ENCODE measurements at regions not wholly inside any gene's neighbourhood (a gene's known extent, or its start where the extent isn't known, plus 50 kb on each side); places are given as distances from the start of the nearest gene placed in this dataset.
A peak's percentile ranks its signal among the peaks of the same experiment; 100 is the strongest.

- Histone ChIP-seq H3K4me1 (ENCODE audit: insufficient read depth, low read length) (no peaks in the 10 kb centered on the region), H3K4me3 (ENCODE audit: low read length) (no peak overlapping the region), H3K27me3 (ENCODE audit: insufficient read depth, low read length, poor library complexity, severe bottlenecking) (no peaks in the 10 kb centered on the region), H3K36me3 (ENCODE audit: insufficient read depth, low read length) (no peaks in the 10 kb centered on the region), H3K27ac (ENCODE audit: low read depth, low read length) (no peak overlapping the region), H3K9me3 (ENCODE audit: low read length) (no peaks in the 10 kb centered on the region)
- Mint-ChIP-seq H3K27me3 (no peaks in the 10 kb centered on the region), H3K4me1 (no peaks in the 10 kb centered on the region), H3K36me3 (no peaks in the 10 kb centered on the region), H3K4me3 (no peak overlapping the region), H3K27ac (no peak overlapping the region), H3K9me3 (peaks cover 0 to 12% (median 0%) of the 10 kb centered on the region in 5 donors)
- ChIA-PET CTCF (no interaction called here), POLR2A (no interaction called here)
- no peak for DNase-seq
Observed at GRCh38 chr4:127141856-127142255, 490.9 kb upstream of the INTU start.

- peaks cover 0 to 2% of the 10 kb centered on the region in 2 donors for H3K27me3 Mint-ChIP-seq
- ChIA-PET POLR2A (no interaction called here), CTCF (no interaction called here)
- H3K36me3 ChIP-seq (ENCODE audit: insufficient read depth, low read length), result no peaks in the 10 kb centered on the region
- H3K36me3 Mint-ChIP-seq, result no peaks in the 10 kb centered on the region
- peaks cover 0 to 6% (median 0%) of the 10 kb centered on the region in 5 donors for H3K9me3 Mint-ChIP-seq
- H3K27ac ChIP-seq (ENCODE audit: low read depth, low read length), result no peak overlapping the region
- no peaks in the 10 kb centered on the region for H3K27me3 ChIP-seq (ENCODE audit: insufficient read depth, low read length, poor library complexity, severe bottlenecking)
- H3K4me1 Mint-ChIP-seq, result no peaks in the 10 kb centered on the region
- H3K4me3 ChIP-seq (ENCODE audit: low read length), result no peak overlapping the region
- no peaks in the 10 kb centered on the region for H3K4me1 ChIP-seq (ENCODE audit: insufficient read depth, low read length)
- H3K4me3 Mint-ChIP-seq, result no peak overlapping the region
- no peak overlapping the region for H3K27ac Mint-ChIP-seq
- no peaks in the 10 kb centered on the region for H3K9me3 ChIP-seq (ENCODE audit: low read length)
- DNase-seq, result no peak
Observed at GRCh38 chr4:127143460-127144195, 489.1 kb upstream of the INTU start.

DNA sequence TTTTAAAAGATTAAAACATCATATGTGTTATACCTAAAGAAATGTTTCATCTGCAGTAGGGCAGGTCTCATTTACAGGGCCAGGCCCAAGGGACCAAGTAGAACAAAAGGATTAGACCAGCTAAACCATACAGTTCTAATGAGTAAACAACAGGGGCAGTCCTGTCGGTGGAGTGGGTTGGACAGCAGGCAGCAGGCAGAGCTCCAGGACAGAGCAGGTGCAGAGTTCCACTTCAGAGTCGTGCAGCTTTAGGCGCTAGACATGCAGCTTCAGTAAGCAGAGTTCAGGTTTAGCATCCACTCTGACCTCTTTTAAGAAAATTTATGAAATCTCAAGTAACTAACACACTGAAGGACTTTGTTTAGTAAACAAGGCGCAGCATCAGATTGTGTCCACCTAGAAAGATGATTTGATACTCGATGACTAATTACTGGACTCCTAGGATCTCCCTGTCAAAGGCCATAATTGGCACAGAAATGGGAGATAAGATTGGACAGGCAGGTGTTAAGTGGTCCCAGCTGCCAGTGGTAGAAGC is 487.7 kb upstream of the INTU start:
- peaks cover 0 to 2% of the 10 kb centered on the region in 2 donors for H3K27me3 Mint-ChIP-seq
- no peaks in the 10 kb centered on the region for H3K4me1 Mint-ChIP-seq
- H3K27ac Mint-ChIP-seq, result peak overlapping the region in 1 of 8 donors; percentile 9
- Histone ChIP-seq H3K4me3 (ENCODE audit: low read length) (no peak overlapping the region), H3K9me3 (ENCODE audit: low read length) (no peaks in the 10 kb centered on the region), H3K36me3 (ENCODE audit: insufficient read depth, low read length) (no peaks in the 10 kb centered on the region), H3K4me1 (ENCODE audit: insufficient read depth, low read length) (no peaks in the 10 kb centered on the region), H3K27me3 (ENCODE audit: insufficient read depth, low read length, poor library complexity, severe bottlenecking) (no peaks in the 10 kb centered on the region), H3K27ac (ENCODE audit: low read depth, low read length) (no peak overlapping the region)
- ChIA-PET CTCF (no interaction called here), POLR2A (no interaction called here)
- H3K4me3 Mint-ChIP-seq, result no peak overlapping the region
- peaks cover 0 to 9% (median 0%) of the 10 kb centered on the region in 5 donors for H3K9me3 Mint-ChIP-seq
- H3K36me3 Mint-ChIP-seq, result no peaks in the 10 kb centered on the region
- DNase-seq, result no peak

DNA sequence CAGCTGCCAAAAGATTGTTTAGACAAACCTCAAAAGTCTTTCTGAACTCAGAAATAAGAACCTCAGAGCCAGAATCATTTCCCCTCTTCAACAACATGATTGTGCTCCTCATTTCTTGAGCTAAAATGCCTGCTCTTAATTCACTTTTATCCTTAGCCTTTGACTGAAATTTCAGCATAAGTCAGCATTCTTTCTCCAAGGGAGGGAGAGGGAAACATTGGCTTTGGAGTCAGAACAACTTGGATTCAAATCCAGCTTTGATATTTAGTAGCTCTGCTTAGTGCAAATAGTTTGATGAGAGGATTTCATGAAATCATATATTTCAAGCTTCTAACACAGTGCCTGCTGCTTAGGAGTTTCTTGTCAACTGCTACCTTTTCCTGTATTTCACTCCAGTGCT is 484.6 kb upstream of the INTU start:
- H3K4me1 Mint-ChIP-seq, result no peaks in the 10 kb centered on the region
- H3K4me1 ChIP-seq (ENCODE audit: insufficient read depth, low read length), result no peaks in the 10 kb centered on the region
- H3K36me3 ChIP-seq (ENCODE audit: insufficient read depth, low read length), result no peaks in the 10 kb centered on the region
- no peaks in the 10 kb centered on the region for H3K27me3 ChIP-seq (ENCODE audit: insufficient read depth, low read length, poor library complexity, severe bottlenecking)
- no peaks in the 10 kb centered on the region for H3K9me3 ChIP-seq (ENCODE audit: low read length)
- H3K9me3 Mint-ChIP-seq, result peaks cover 0 to 10% (median 8%) of the 10 kb centered on the region in 5 donors
- no peak overlapping the region for H3K27ac ChIP-seq (ENCODE audit: low read depth, low read length)
- H3K27ac Mint-ChIP-seq, result no peak overlapping the region
- no peak overlapping the region for H3K4me3 ChIP-seq (ENCODE audit: low read length)
- no peak for DNase-seq
- no peak overlapping the region for H3K4me3 Mint-ChIP-seq
- ChIA-PET POLR2A (no interaction called here), CTCF (no interaction called here)
- no peaks in the 10 kb centered on the region for H3K36me3 Mint-ChIP-seq
- peaks cover 0 to 4% of the 10 kb centered on the region in 2 donors for H3K27me3 Mint-ChIP-seq

DNA sequence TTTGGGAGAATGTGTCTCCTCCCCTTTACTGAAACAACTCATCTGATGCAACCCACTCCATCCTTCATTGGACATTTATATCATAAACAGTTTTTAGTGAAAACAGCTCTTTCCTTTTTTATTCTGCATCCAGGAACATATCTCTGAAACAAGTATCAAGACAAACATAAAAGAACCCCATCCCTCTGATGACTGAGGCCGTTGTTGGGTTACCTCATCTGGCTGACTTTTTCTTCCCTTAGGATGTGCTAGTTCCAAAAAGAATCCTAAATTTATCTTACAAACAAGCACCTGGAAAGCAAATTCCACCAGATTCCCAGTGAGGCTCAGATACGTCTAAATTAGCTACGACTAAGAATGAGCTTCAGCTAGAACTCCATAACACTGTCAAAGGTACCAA is 483.7 kb upstream of the INTU start:
- Mint-ChIP-seq H3K4me3 (no peak overlapping the region), H3K9me3 (peaks cover 0 to 10% (median 8%) of the 10 kb centered on the region in 5 donors), H3K36me3 (no peaks in the 10 kb centered on the region), H3K27me3 (peaks cover 0 to 4% of the 10 kb centered on the region in 2 donors), H3K27ac (no peak overlapping the region), H3K4me1 (no peaks in the 10 kb centered on the region)
- no peaks in the 10 kb centered on the region for H3K4me1 ChIP-seq (ENCODE audit: insufficient read depth, low read length)
- no peaks in the 10 kb centered on the region for H3K9me3 ChIP-seq (ENCODE audit: low read length)
- H3K36me3 ChIP-seq (ENCODE audit: insufficient read depth, low read length), result no peaks in the 10 kb centered on the region
- ChIA-PET CTCF (no interaction called here), POLR2A (no interaction called here)
- H3K4me3 ChIP-seq (ENCODE audit: low read length), result no peak overlapping the region
- no peak overlapping the region for H3K27ac ChIP-seq (ENCODE audit: low read depth, low read length)
- DNase-seq, result no peak
- H3K27me3 ChIP-seq (ENCODE audit: insufficient read depth, low read length, poor library complexity, severe bottlenecking), result no peaks in the 10 kb centered on the region

- Mint-ChIP-seq H3K36me3 (no peaks in the 10 kb centered on the region), H3K9me3 (peaks cover 0 to 10% (median 9%) of the 10 kb centered on the region in 5 donors), H3K27me3 (peaks cover 0 to 4% of the 10 kb centered on the region in 2 donors), H3K27ac (no peak overlapping the region), H3K4me1 (no peaks in the 10 kb centered on the region), H3K4me3 (no peak overlapping the region)
- no peaks in the 10 kb centered on the region for H3K36me3 ChIP-seq (ENCODE audit: insufficient read depth, low read length)
- no peaks in the 10 kb centered on the region for H3K4me1 ChIP-seq (ENCODE audit: insufficient read depth, low read length)
- DNase-seq, result no peak
- no peak overlapping the region for H3K4me3 ChIP-seq (ENCODE audit: low read length)
- POLR2A ChIA-PET, result no interaction called here
- no peak overlapping the region for H3K27ac ChIP-seq (ENCODE audit: low read depth, low read length)
- CTCF ChIA-PET, result no interaction called here
- H3K9me3 ChIP-seq (ENCODE audit: low read length), result no peaks in the 10 kb centered on the region
- H3K27me3 ChIP-seq (ENCODE audit: insufficient read depth, low read length, poor library complexity, severe bottlenecking), result no peaks in the 10 kb centered on the region
Observed at GRCh38 chr4:127151941-127152340, 480.8 kb upstream of the INTU start.

GRCh38 chr4:127155116-127155515 is 477.6 kb upstream of the INTU start:
- POLR2A ChIA-PET, result no interaction called here
- no peak for DNase-seq
- Mint-ChIP-seq H3K4me3 (no peak overlapping the region), H3K36me3 (no peaks in the 10 kb centered on the region), H3K27ac (no peak overlapping the region), H3K9me3 (peaks cover 2 to 14% (median 10%) of the 10 kb centered on the region in 5 donors), H3K4me1 (no peaks in the 10 kb centered on the region), H3K27me3 (peaks cover 0 to 2% of the 10 kb centered on the region in 2 donors)
- no peaks in the 10 kb centered on the region for H3K36me3 ChIP-seq (ENCODE audit: insufficient read depth, low read length)
- CTCF ChIA-PET, result no interaction called here
- H3K27me3 ChIP-seq (ENCODE audit: insufficient read depth, low read length, poor library complexity, severe bottlenecking), result no peaks in the 10 kb centered on the region
- no peaks in the 10 kb centered on the region for H3K9me3 ChIP-seq (ENCODE audit: low read length)
- no peaks in the 10 kb centered on the region for H3K4me1 ChIP-seq (ENCODE audit: insufficient read depth, low read length)
- H3K4me3 ChIP-seq (ENCODE audit: low read length), result no peak overlapping the region
- H3K27ac ChIP-seq (ENCODE audit: low read depth, low read length), result no peak overlapping the region

- Mint-ChIP-seq H3K4me3 (no peak overlapping the region), H3K36me3 (no peaks in the 10 kb centered on the region), H3K9me3 (peaks cover 2 to 14% (median 10%) of the 10 kb centered on the region in 5 donors), H3K4me1 (no peaks in the 10 kb centered on the region), H3K27me3 (peaks cover 0 to 2% of the 10 kb centered on the region in 2 donors), H3K27ac (no peak overlapping the region)
- Histone ChIP-seq H3K4me3 (ENCODE audit: low read length) (no peak overlapping the region), H3K9me3 (ENCODE audit: low read length) (no peaks in the 10 kb centered on the region), H3K4me1 (ENCODE audit: insufficient read depth, low read length) (no peaks in the 10 kb centered on the region), H3K36me3 (ENCODE audit: insufficient read depth, low read length) (no peaks in the 10 kb centered on the region), H3K27ac (ENCODE audit: low read depth, low read length) (no peak overlapping the region), H3K27me3 (ENCODE audit: insufficient read depth, low read length, poor library complexity, severe bottlenecking) (no peaks in the 10 kb centered on the region)
- ChIA-PET CTCF (no interaction called here), POLR2A (no interaction called here)
- no peak for DNase-seq
Observed at GRCh38 chr4:127155555-127155954, 477.2 kb upstream of the INTU start.
